Pulmonary artery endothelial cell (primary cell): ENCODE measurements at regions not wholly inside any gene's neighbourhood (a gene's known extent, or its start where the extent isn't known, plus 50 kb on each side); places are given as distances from the start of the nearest gene placed in this dataset.
"Not testable (repeated sequence)": the region's sequence is repeated elsewhere in the genome, so short reads cannot be mapped to it uniquely, and the experiment has no call there.

Experiments used
- DNase-seq: peaks from one replicate; pipeline ENCODE4 v3.0.0-alpha.2; 2011; ENCODE audit warnings: low read depth, low spot score

DNA sequence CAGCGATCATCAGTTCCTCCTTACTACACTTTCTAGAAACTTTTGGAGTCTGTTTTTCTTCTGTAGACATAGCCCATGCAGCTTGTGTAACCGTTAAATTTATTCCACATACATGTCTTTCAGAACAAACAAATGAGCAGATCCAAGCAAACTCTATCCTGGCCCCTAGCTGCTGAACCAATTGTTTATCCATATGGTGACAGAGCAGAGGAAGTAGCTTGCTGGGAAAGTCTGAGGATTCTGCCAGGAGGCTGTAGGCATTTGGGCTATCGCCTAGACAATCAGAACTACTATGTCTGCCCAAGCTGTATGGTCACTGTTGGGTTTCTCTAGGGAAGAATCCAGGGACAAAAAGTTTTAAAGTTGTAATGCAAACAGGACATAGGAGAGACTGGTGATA lies 343.7 kb downstream of the SPRY2 start:
- DNase-seq, result no peak

GRCh38 chr13:79995334-79995733 lies 345.6 kb downstream of the SPRY2 start:
- no peak for DNase-seq

DNA sequence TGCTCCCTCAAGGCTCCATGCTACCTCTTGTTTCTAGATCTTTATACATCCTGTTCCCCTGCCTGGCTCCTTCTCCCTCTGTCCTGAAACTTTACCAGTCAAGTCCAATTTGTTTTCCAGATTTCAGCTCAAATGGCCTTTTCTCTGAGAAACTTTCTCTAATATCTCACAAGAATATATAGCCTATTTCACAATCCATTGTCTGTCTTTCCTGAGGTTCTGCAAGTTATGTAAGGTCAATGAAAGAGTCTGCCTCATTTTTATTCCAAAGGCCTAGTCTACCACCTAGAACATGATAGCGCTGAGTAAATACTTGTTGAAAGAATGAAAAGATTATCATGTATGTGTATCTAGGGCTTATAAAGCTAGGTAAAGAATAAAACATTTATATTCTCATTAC lies 348.8 kb downstream of the SPRY2 start:
- no peak for DNase-seq

GRCh38 chr13:79990048-79990447 lies 350.9 kb downstream of the SPRY2 start:
- DNase-seq, result no peak

- no peak for DNase-seq
Measured at GRCh38 chr13:79989217-79989661, 351.7 kb downstream of the SPRY2 start.

DNA sequence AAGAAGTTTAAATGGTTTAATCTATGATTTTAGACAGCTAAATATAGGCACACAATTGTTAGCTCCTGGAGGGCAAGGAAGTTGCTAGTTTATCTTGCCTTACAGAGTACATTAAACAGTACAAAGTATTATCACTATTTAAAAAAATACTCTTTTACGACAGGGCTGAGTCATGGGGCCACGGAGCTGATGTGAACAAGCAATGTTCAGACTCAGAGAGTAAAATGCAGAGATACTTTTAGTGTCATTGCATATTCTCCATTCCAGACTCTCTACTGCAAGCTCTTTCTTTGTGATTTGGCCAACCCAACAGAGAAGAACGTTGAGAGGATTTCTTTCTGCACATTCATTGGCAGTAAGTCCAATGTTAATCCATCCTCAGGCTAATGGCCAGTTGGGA lies 352.4 kb downstream of the SPRY2 start:
- DNase-seq, result no peak

- DNase-seq, result no peak
Measured at GRCh38 chr13:79987761-79988160, 353.2 kb downstream of the SPRY2 start.

GRCh38 chr13:79987323-79987722 lies 353.6 kb downstream of the SPRY2 start:
- no peak for DNase-seq

GRCh38 chr13:79986890-79987289 lies 354.0 kb downstream of the SPRY2 start:
- no peak for DNase-seq

DNA sequence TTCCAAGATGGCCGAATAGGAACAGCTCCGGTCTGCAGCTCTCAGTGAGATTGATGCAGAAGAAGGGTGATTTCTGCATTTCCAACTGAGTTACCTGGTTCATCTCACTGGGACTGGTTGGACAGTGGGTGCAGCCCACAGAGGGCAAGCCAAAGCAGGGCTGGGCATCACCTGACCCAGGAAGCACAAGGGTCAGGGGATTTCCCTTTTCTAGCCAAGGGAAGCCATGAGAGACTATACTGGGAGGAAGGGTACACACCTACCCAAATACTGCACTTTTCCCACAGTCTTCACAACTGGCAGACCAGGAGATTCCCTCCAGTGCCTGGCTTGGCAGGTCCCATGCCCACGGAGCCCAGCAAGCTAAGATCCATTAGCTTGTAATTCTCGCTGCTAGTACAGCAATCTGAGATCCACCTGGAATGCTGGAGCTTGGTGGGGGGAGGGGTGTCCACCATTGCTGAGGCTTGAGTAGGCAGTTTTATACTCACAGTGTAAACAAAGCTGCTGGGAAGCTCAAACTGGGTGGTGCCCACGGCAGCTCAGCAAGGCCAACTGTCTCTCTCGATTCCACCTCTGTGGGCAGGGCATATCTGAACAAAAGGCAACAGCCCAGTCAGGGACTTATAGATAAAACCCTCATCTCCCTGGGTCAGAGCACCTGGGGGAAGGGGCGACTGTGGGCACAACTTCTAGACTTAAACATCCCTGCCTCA lies 365.8 kb downstream of the SPRY2 start:
- DNase-seq, result not testable (repeated sequence)

DNA sequence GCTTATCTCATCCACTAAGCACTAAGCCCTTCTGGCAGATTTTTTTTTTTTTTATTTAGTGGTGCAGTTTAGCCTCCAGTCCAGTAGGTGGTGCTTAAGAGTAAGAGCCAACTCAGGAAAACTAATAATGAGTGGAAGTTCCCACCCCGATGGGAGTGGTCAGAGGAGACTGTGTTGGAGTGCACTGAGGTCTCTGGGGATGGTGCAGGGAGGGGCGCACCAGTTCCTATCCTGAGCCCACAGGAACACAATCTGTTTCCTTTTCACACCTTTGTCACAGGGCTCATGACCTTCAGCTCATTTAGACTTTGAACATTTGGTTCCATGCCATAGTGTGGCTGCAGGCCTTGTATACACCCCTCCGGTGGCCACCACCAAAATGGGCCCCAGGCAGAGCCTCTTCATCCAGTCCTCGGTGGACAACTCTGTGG lies 367.4 kb downstream of the SPRY2 start:
- no peak for DNase-seq

DNA sequence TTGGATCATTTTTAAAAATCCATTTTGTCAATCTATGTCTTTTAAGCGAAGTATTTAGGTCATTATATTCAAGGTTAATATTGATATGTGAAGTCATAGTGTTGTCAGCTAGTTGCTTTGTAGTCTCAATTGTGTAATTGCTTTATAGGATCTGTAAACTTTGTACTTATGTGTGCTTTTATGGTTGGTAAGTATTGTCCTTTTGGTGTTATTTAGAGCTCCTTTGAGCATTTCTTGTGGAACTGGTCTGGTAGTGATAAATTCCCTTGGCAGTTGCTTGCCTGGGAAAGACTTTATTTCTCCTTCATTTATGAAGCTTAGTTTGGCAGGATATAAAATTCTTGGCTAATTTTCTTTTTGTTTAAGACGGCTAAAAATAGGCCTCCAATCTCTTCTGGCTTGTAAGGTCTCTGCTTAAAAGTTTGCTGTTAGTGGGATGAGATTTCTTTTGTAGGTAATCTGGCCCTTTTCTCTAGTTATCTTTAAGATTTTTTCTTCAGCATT lies 368.8 kb downstream of the SPRY2 start:
- DNase-seq, result no peak

- DNase-seq, result no peak
Measured at GRCh38 chr13:79966493-79966895, 374.4 kb downstream of the SPRY2 start.

- DNase-seq, result no peak
Measured at GRCh38 chr13:79966059-79966458, 374.9 kb downstream of the SPRY2 start.

- DNase-seq, result no peak
Measured at GRCh38 chr13:79946556-79946955, 394.4 kb downstream of the SPRY2 start.

- no peak for DNase-seq
Measured at GRCh38 chr13:79943346-79944023, 397.4 kb downstream of the SPRY2 start.

DNA sequence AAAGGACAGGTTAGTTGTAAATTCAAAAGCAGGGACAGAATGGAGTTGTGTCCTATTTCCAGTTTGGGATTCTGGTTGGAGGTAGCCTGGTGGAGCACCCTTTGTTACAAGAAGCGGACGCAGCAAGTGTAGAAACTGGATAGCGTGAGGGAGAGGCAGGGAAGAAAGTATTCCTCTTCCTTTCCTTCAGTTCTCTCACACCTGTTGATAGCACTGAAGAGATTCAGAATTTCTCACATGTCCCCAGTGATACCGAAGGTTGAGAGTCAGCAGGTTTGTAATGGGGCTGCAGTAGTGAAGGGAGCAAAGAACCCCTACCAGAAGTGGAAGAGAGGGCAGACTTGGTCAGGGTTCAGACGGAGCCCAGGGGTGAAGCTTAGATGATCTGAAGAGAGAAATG lies 399.2 kb downstream of the SPRY2 start:
- DNase-seq, result no peak

GRCh38 chr13:79939689-79940088 lies 401.2 kb downstream of the SPRY2 start:
- no peak for DNase-seq

- no peak for DNase-seq
Measured at GRCh38 chr13:79937771-79938216, 403.1 kb downstream of the SPRY2 start.

- no peak for DNase-seq
Measured at GRCh38 chr13:79937311-79937710, 403.6 kb downstream of the SPRY2 start.

- peak; percentile 100 for DNase-seq
Measured at GRCh38 chr13:79936368-79937136, 404.4 kb downstream of the SPRY2 start.

GRCh38 chr13:79935121-79935520 lies 405.8 kb downstream of the SPRY2 start:
- no peak for DNase-seq
